CD4-positive, alpha-beta T cell treated with Interleukin-4 for 1 hour (primary cell): ENCODE measurements at regions not wholly inside any gene's neighbourhood (a gene's known extent, or its start where the extent isn't known, plus 50 kb on each side); places are given as distances from the start of the nearest gene placed in this dataset.
"Not testable (repeated sequence)": the region's sequence is repeated elsewhere in the genome, so short reads cannot be mapped to it uniquely, and the experiment has no call there.

Experiments
- DNase-seq, 2 donors: peaks; one replicate each; pipeline ENCODE4 v3.0.0-alpha.2; 2020 to 2022

DNA sequence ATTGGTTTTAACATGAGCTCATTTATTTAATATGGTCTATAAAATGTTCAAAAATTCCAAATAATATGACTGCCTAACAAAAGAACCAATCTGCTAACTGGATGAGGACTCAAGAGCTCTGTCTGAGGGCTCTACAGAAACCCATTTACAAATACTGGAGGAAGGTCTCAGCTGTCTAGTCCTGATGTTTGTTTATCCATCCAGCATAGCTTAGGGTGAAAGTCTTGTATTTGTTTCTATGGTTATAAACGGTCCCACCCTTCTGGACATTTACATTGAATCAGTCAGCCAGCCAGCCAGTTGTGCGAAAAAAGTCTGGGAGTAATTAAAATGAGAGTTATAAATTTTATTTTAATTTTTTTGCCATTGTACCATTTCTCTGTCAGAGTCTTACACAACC is 220.7 kb downstream of the BMP4 start:
- no peak for DNase-seq

DNA sequence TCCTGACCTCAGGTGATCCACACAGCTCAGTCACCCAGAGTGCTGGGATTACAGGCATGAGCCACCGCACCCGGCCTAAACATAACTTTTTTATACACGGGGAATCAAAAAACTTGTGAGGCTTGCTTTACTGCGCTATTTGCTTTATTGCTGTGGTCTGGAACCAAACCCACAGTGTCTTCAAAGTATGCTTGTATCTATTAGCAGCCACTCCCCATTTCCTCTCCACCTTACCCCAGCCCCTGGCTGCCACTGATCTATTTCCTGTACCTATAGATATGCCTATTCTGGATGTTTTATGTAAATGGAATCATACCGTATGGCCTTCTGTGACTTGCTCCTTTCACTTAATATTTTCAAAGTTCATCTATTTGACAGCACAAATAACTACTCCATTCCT is 233.4 kb downstream of the BMP4 start:
- DNase-seq: no peak

DNA sequence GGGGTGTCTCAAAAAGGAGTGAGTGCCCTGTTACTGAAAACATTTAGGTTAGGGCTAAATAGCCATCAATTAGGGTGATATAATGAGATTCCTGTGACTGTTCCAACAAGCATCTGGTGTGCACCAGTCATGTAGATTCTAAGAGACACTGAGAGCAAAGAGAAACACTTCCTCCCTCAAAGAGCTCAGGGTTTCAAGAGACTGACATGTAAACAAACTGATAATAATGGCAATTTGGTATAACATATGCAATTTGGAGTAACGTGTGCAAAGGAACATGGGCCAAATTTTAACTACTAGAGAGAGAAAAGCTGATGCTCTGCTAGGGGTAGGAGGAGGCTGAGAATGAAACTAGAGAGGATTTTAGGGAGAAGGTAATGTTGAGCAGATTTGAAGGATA is 237.1 kb downstream of the BMP4 start:
- DNase-seq: no peak

DNA sequence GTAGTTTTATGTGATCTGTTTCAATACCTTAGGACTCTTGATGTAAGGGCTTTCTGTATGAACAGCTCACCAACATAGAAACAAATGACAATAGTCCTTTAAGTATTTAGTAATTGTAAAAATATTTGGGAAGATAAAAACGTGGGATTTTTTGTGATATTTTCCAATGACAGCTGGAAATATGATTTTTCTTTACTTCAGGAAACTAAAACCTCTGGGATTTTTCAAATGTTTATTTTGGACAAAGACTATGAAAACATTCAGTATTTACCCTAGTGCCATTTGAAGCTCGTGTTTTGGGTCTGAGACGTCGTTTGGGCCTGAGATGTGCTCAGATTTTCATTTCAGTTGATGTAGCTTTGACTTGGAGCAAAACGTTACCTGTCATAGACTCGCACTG is 240.0 kb downstream of the BMP4 start:
- DNase-seq: no peak

GRCh38 chr14:53715193-53715721 is 241.4 kb downstream of the BMP4 start:
- no peak for DNase-seq

- DNase-seq: no peak
These were observed 242.0 kb downstream of the BMP4 start for GRCh38 chr14:53714495-53715192.

DNA sequence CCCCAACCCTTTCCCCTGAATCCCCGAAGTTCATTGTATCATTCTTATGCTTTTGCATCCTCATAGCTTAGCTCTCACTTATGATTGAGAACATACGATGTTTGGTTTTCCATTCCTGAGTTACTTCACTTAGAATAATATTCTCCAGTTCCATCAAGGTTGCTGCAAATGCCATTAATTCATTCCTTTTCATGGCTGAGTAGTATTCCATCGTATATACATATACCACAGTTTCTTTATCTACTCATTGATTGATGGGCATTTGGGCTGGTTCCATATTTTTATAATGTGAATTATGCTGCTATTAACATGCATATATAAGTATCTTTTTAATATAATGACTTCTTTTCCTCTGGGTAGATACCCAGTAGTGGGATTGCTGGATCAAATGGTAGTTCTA is 243.7 kb downstream of the BMP4 start:
- DNase-seq: not testable (repeated sequence)

DNA sequence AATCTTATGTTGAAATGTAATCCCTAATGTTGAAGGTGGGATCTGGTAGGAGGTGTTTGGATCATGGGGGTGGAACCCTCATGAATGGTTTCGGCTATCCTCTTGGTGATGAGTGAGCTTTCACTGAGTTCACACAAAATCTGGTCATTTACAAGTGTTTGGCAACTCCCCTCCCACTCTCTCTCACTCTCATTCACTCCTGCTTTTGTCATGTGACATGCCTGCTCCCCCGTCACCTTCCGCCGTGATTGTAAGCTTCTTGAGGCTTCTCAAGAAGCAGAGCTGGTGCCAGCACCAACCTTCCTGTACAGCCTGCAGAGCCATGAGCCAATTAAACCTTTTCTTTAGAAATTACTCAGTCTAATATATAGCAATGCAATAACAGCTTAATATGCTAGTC is 245.4 kb downstream of the BMP4 start:
- no peak for DNase-seq

GRCh38 chr14:53710615-53711014 is 246.0 kb downstream of the BMP4 start:
- no peak for DNase-seq

- DNase-seq: no peak
These were observed 247.2 kb downstream of the BMP4 start for GRCh38 chr14:53709381-53709780.

- no peak for DNase-seq
These were observed 253.2 kb downstream of the BMP4 start for GRCh38 chr14:53703457-53703856.

GRCh38 chr14:53701108-53701875 is 255.3 kb downstream of the BMP4 start:
- DNase-seq: no peak

DNA sequence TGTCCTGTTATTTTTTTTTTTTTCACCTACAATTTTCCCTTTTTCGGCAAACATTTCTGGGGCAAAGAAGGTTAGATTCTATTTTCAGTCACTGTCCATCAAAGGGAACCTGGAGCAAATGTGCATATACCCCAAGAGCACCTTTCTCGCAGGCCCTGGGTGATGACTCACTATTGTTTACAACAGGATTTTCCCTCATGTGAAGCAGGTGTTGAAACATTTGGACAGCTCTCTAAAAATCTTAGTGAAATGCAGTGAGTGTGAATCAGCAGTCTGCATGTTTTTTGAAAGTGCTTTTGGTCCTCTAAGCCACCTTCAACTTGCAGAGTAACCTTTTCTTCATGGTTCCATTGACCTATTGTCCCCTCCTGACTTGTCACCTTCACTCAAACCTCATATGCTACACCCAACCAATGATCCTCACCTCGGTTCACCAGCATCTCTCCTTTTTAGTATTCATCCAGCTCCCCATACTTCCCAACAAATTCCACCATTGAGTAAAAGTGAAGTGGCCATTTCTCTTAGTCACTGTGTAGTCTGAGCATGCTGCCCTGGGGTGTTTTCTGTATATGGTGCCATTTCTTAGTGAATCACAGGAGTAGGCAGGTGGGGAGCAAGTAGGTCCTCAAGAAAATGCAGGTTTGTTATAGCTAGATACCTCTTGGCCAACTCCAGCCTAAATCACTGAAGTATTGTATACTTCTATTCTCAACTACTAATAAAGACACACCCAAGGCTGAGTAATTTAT is 260.2 kb downstream of the BMP4 start:
- DNase-seq: no peak

DNA sequence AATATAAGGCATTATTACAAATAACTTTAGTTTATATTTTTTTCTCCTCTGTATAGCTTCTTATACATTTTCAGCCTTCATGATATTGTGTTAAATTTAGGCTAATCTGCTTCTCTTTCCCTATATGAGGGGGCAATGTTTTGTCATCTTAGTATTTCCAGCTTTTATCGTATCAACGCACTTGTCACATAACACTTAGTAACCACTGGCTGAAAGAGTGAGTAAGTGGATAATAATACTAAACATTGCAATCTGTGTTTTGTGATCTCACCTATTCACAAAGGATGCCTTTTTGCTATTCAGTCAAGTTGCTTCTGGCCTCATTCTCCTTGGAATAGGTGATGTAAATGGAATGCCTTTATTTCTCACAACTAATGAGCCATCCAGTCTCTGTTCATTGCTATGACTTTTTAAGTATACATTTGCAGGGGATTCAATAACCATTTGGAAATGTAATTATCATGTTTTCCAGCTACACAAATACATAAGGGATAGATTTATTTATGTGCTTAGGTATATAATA is 260.9 kb downstream of the BMP4 start:
- no peak for DNase-seq

- DNase-seq: no peak
These were observed 263.7 kb downstream of the BMP4 start for GRCh38 chr14:53692885-53693284.

GRCh38 chr14:53692451-53692850 is 264.2 kb downstream of the BMP4 start:
- DNase-seq: no peak

DNA sequence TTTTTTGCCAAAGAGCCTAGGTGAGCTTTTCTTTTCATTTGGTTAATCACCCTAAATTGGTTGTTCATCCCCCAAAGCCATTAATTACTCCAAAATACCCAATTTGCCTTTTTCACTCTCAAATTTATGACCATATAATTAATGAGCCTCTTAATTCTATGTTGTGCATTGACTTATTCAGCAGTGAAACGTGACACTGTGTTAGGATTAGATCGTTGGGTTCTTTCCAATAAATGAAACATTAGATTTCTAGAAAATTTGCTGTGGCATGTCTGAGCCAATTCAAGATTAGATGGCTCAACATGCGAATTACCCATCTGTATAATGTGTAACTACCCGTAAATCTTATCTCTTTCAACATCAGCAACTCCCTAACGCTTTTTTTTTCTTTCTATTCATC is 273.4 kb downstream of the BMP4 start:
- DNase-seq: no peak

GRCh38 chr14:53672526-53672925 is 284.1 kb downstream of the BMP4 start:
- DNase-seq: no peak

GRCh38 chr14:53670701-53671100 is 285.9 kb downstream of the BMP4 start:
- DNase-seq: no peak

- DNase-seq: no peak
These were observed 287.7 kb downstream of the BMP4 start for GRCh38 chr14:53668897-53669296.

DNA sequence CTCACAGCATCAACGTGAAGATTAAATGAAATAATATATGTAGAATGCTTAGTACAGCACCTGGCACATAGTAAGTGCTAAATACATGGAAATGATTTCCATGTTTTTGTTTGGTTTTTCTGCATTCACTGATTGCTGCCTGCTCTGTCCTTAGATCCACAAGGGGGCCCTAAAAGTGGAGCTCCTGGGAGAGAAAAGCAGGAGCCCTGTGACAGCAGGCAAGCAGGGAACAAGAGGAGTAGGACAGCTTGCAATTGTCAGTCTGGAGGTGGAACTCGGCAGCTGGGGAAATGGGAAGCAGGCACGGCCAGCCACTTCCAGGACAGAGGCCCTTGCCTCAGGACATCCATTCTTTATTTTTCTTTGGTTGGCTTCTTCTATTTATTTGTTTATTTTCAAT is 292.9 kb downstream of the BMP4 start:
- DNase-seq: no peak

GRCh38 chr14:53655080-53655785 is 301.4 kb downstream of the BMP4 start:
- no peak for DNase-seq

DNA sequence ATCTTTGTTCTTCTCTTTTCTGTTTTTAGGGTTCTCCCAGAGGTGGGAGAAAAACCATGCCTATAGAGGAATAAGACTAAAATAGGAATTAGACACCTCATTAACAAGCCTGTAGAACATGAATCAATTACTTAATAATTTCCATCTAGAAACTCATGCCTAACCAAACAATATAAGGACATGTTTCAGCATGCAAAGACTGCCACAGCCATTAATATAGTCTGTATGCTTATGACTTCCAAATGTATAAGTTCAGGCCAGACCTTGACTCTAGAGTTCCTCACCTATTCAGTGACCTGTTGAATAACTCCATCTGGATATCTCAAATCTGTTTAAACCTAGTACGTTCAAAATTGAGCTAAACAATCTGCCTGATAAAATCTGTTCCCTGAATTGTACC is 304.6 kb downstream of the BMP4 start:
- no peak for DNase-seq
